HG03469 (cell line): ENCODE measurements at regions not wholly inside any gene's neighbourhood (a gene's known extent, or its start where the extent isn't known, plus 50 kb on each side); places are given as distances from the start of the nearest gene placed in this dataset.
"Not testable (repeated sequence)": the region's sequence is repeated elsewhere in the genome, so short reads cannot be mapped to it uniquely, and the experiment has no call there.

Experiments
- ATAC-seq: cut with Tn5 transposase; IDR thresholded peaks from one replicate; pipeline ENCODE4 v1.9.1; 2021; ENCODE audit warnings: mild to moderate bottlenecking, moderate library complexity, moderate number of reproducible peaks; ENCODE audit not compliant: unreplicated experiment

GRCh38 chr5:152523964-152524363 is 118.9 kb upstream of the NMUR2 start:
- ATAC-seq: no peak

- ATAC-seq: peak; percentile 66
These were observed 122.4 kb upstream of the NMUR2 start for GRCh38 chr5:152527358-152528052.

- no peak for ATAC-seq
These were observed 124.4 kb upstream of the NMUR2 start for GRCh38 chr5:152529440-152529839.

- no peak for ATAC-seq
These were observed 127.6 kb upstream of the NMUR2 start for GRCh38 chr5:152532714-152533113.

GRCh38 chr5:152534641-152535040 is 129.6 kb upstream of the NMUR2 start:
- ATAC-seq: no peak

- no peak for ATAC-seq
These were observed 137.7 kb upstream of the NMUR2 start for GRCh38 chr5:152542741-152543140.

- no peak for ATAC-seq
These were observed 141.4 kb upstream of the NMUR2 start for GRCh38 chr5:152546493-152546892.

GRCh38 chr5:152547202-152547601 is 142.1 kb upstream of the NMUR2 start:
- no peak for ATAC-seq

GRCh38 chr5:152549709-152550108 is 144.6 kb upstream of the NMUR2 start:
- no peak for ATAC-seq

GRCh38 chr5:152551061-152551460 is 146.0 kb upstream of the NMUR2 start:
- ATAC-seq: peak; percentile 74

- no peak for ATAC-seq
These were observed 151.7 kb upstream of the NMUR2 start for GRCh38 chr5:152556784-152557183.

GRCh38 chr5:152560512-152561137 is 155.5 kb upstream of the NMUR2 start:
- ATAC-seq: no peak

- no peak for ATAC-seq
These were observed 162.9 kb upstream of the NMUR2 start for GRCh38 chr5:152568016-152568415.

- no peak for ATAC-seq
These were observed 167.7 kb upstream of the NMUR2 start for GRCh38 chr5:152572812-152573211.

GRCh38 chr5:152584103-152584502 is 179.0 kb upstream of the NMUR2 start:
- ATAC-seq: no peak

GRCh38 chr5:152592416-152592815 is 187.3 kb upstream of the NMUR2 start:
- no peak for ATAC-seq

GRCh38 chr5:152593388-152593787 is 188.3 kb upstream of the NMUR2 start:
- ATAC-seq: no peak

GRCh38 chr5:152595405-152595804 is 190.3 kb upstream of the NMUR2 start:
- no peak for ATAC-seq

GRCh38 chr5:152599096-152599495 is 194.0 kb upstream of the NMUR2 start:
- ATAC-seq: no peak

GRCh38 chr5:152601806-152602732 is 197.0 kb upstream of the NMUR2 start:
- ATAC-seq: no peak

GRCh38 chr5:152606050-152606449 is 201.0 kb upstream of the NMUR2 start:
- ATAC-seq: not testable (repeated sequence)
